HG03558 (cell line): ENCODE measurements at regions not wholly inside any gene's neighbourhood (a gene's known extent, or its start where the extent isn't known, plus 50 kb on each side); places are given as distances from the start of the nearest gene placed in this dataset.

Experiments used
- ATAC-seq: cut with Tn5 transposase; IDR thresholded peaks from one replicate; pipeline ENCODE4 v1.9.1; 2021; ENCODE audit warnings: moderate number of reproducible peaks; ENCODE audit not compliant: unreplicated experiment; ENCODE audit errors: extremely low read depth

- ATAC-seq, result no peak
These were observed 73.3 kb upstream of the ZC3H11B start for GRCh38 chr1:219686171-219686570.

- no peak for ATAC-seq
These were observed 69.9 kb upstream of the ZC3H11B start for GRCh38 chr1:219682788-219683187.

- ATAC-seq, result no peak
These were observed 69.0 kb upstream of the ZC3H11B start for GRCh38 chr1:219681876-219682275.

GRCh38 chr1:219676012-219676765 lies 63.3 kb upstream of the ZC3H11B start:
- no peak for ATAC-seq

- no peak for ATAC-seq
These were observed 57.7 kb upstream of the ZC3H11B start for GRCh38 chr1:219670426-219671149.

GRCh38 chr1:219669556-219669955 lies 56.7 kb upstream of the ZC3H11B start:
- ATAC-seq, result no peak

GRCh38 chr1:219669042-219669441 lies 56.1 kb upstream of the ZC3H11B start:
- ATAC-seq, result no peak

- ATAC-seq, result no peak
These were observed 55.5 kb upstream of the ZC3H11B start for GRCh38 chr1:219668446-219668845.

- ATAC-seq, result no peak
These were observed 53.3 kb upstream of the ZC3H11B start for GRCh38 chr1:219666242-219666641.

GRCh38 chr1:219665089-219665488 lies 52.2 kb upstream of the ZC3H11B start:
- ATAC-seq, result no peak

GRCh38 chr1:219664310-219665029 lies 51.6 kb upstream of the ZC3H11B start:
- no peak for ATAC-seq
